Kidney (tissue), 13 donors: ENCODE measurements at regions not wholly inside any gene's neighbourhood (a gene's known extent, or its start where the extent isn't known, plus 50 kb on each side); places are given as distances from the start of the nearest gene placed in this dataset.
"Not testable (repeated sequence)": the region's sequence is repeated elsewhere in the genome, so short reads cannot be mapped to it uniquely, and the experiment has no call there.

Experiments used
- DNase-seq, 5 donors: peaks; one replicate each; pipeline ENCODE4 v3.0.0-alpha.2; 2013 to 2020
- FAIRE-seq: peaks from 2 replicates; lab custom pipeline; 2012; peaks lifted over from hg19 to GRCh38; lab: Jason Lieb, UNC
- H3K27ac ChIP-seq, 2 donors: one replicate each; pipeline ENCODE4 v1.7.0; 2013; ENCODE audit warnings: low read depth in 2 of 2, low read length in 2 of 2, inconsistent platforms in 1 of 2
- H3K27me3 ChIP-seq: one replicate; pipeline ENCODE4 v1.7.1; 2013; ENCODE audit warnings: low read length, inconsistent platforms; ENCODE audit not compliant: control insufficient read depth, insufficient read depth
- H3K36me3 ChIP-seq, 3 donors: one replicate each; pipeline versions ENCODE4 v1.7.0 to v1.7.1; 2013; ENCODE audit warnings: low read length in 3 of 3, control low read depth in 1 of 3, inconsistent platforms in 1 of 3; ENCODE audit not compliant: insufficient read depth in 3 of 3, control insufficient read depth in 2 of 3
- H3K4me1 ChIP-seq, 3 donors: one replicate each; pipeline versions ENCODE4 v1.7.0 to v1.7.1; 2013; ENCODE audit warnings: low read length in 3 of 3, inconsistent platforms in 1 of 3, low read depth in 1 of 3; ENCODE audit not compliant: control insufficient read depth in 2 of 3, insufficient read depth in 2 of 3
- H3K4me3 ChIP-seq, 3 donors: one replicate each; pipeline versions ENCODE4 v1.7.0 to v1.8.1; 2013; ENCODE audit warnings: low read length in 3 of 3, control low read depth in 1 of 3, inconsistent platforms in 1 of 3
- H3K9ac ChIP-seq, 3 donors: one replicate each; pipeline versions ENCODE4 v1.7.0 to v1.7.1; 2013; ENCODE audit warnings: low read length in 3 of 3, control low read depth in 1 of 3, inconsistent platforms in 1 of 3
- H3K9me3 ChIP-seq, 3 donors: one replicate each; pipeline versions ENCODE4 v1.7.0 to v1.7.1; 2013; ENCODE audit warnings: low read length in 3 of 3, control low read depth in 1 of 3, inconsistent platforms in 1 of 3; ENCODE audit not compliant: control insufficient read depth in 2 of 3, insufficient read depth in 1 of 3
- CTCF ChIP-seq: IDR thresholded peaks from 3 replicates; pipeline ENCODE4 v1.5.1; 2012; ENCODE audit warnings: mild to moderate bottlenecking, moderate library complexity, borderline replicate concordance; ENCODE audit not compliant: insufficient read depth; ENCODE audit errors: extremely low read depth
- intact Hi-C: fragments of 100-400 bp; cut with DNase I; formaldehyde crosslinking; loops from one replicate; pipeline ENCODE4 v1.11.1; 2022
- donor health status: control.
- donor health status: control.
- donor health status: control.
- donor health status: control.
- donor health status: control.
- donor health status: DM: yes; HTN: yes; CAD: no.
- donor health status: Normal renal cell carcinoma (clear cell type).

GRCh38 chr12:131395971-131396573 lies 314.8 kb upstream of the SFSWAP start:
- Histone ChIP-seq H3K9ac (peak overlapping the region in 1 of 3 donors; percentile 18), H3K27me3 (no peaks in the 10 kb centered on the region), H3K4me3 (peak overlapping the region in 1 of 3 donors; percentile 36), H3K4me1 (no peaks in the 10 kb centered on the region), H3K9me3 (peaks cover 0 to 12% (median 8%) of the 10 kb centered on the region in 3 donors), H3K27ac (no peak overlapping the region), H3K36me3 (peaks cover 0 to 2% (median 0%) of the 10 kb centered on the region in 3 donors)
- no peak for FAIRE-seq
- no peak for TF ChIP-seq CTCF
- intact Hi-C loops, result no loop called here
- no peak for DNase-seq

- Histone ChIP-seq H3K4me1 (no peaks in the 10 kb centered on the region), H3K9ac (no peak overlapping the region), H3K4me3 (no peak overlapping the region), H3K9me3 (peaks cover 0 to 12% (median 8%) of the 10 kb centered on the region in 3 donors), H3K27me3 (no peaks in the 10 kb centered on the region), H3K36me3 (peaks cover 0 to 2% (median 0%) of the 10 kb centered on the region in 3 donors), H3K27ac (no peak overlapping the region)
- FAIRE-seq (no peak), DNase-seq (no peak)
- TF ChIP-seq CTCF, result no peak
- intact Hi-C loops, result no loop called here
These were observed 313.3 kb upstream of the SFSWAP start for GRCh38 chr12:131397493-131398181.

- H3K27ac ChIP-seq, result no peak overlapping the region
- H3K4me1 ChIP-seq, result no peaks in the 10 kb centered on the region
- no peak for DNase-seq
- H3K4me3 ChIP-seq, result no peak overlapping the region
- no peak overlapping the region for H3K9ac ChIP-seq
- no peak for TF ChIP-seq CTCF
- FAIRE-seq, result no peak
- intact Hi-C loops, result no loop called here
- H3K36me3 ChIP-seq, result peaks cover 0 to 2% (median 0%) of the 10 kb centered on the region in 3 donors
- peaks cover 0 to 12% (median 8%) of the 10 kb centered on the region in 3 donors for H3K9me3 ChIP-seq
- no peaks in the 10 kb centered on the region for H3K27me3 ChIP-seq
These were observed 311.9 kb upstream of the SFSWAP start for GRCh38 chr12:131399000-131399399.

- H3K27me3 ChIP-seq, H3K27ac ChIP-seq, FAIRE-seq, H3K36me3 ChIP-seq, H3K4me3 ChIP-seq, H3K9me3 ChIP-seq, H3K9ac ChIP-seq, H3K4me1 ChIP-seq, intact Hi-C loops, DNase-seq: not testable (repeated sequence)
These were observed 310.1 kb upstream of the SFSWAP start for GRCh38 chr12:131400668-131401294.

GRCh38 chr12:131401907-131402633 lies 308.8 kb upstream of the SFSWAP start:
- H3K9me3 ChIP-seq, FAIRE-seq, H3K4me3 ChIP-seq, H3K36me3 ChIP-seq, intact Hi-C loops, H3K27me3 ChIP-seq, H3K4me1 ChIP-seq, H3K9ac ChIP-seq, H3K27ac ChIP-seq: not testable (repeated sequence)
- DNase-seq, result peak in 1 of 5 donors; percentile 84
